ENCODE measurements at regions not wholly inside any gene's neighbourhood (a gene's known extent, or its start where the extent isn't known, plus 50 kb on each side); places are given as distances from the start of the nearest gene placed in this dataset.
"Not testable (repeated sequence)": the region's sequence is repeated elsewhere in the genome, so short reads cannot be mapped to it uniquely, and the experiment has no call there.

- not testable (repeated sequence) for TF ChIP-seq CTCF, POLR2A (IDR thresholded peaks at IDR 0.05)
Observed at GRCh38 chr11:3512133-3512703, 129.6 kb downstream of the ART5 start.

Measured in heart left ventricle (tissue), 13 donors.